ENCODE measurements at regions not wholly inside any gene's neighbourhood (a gene's known extent, or its start where the extent isn't known, plus 50 kb on each side); places are given as distances from the start of the nearest gene placed in this dataset.

DNA sequence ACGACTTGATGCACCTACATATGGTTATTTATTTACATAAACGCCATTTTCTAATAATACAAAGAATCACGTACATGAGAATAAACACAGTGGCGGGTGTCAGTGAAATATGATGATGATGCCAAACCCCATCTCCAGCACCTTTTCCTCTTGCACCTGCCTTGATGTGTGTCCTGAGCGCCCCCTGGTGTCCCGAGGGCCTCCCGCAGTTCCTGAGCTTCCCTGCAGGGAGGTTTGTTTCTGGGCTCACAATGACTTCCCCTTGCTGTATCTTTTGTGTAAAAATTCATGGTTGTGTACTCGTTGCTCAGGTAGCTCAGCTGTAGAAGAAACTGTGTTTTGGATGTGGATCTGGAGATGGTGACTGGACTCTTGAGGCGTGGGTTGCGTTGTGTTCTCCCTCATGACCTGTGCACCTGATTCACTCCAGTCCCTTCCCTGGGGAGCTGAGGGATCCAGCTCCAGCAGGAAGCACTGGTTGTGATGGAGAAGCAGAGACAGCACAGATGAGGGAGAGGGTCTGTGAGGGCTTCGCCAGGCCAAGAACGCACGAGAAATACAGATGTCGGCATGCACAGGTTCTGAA, 1037.8 kb downstream of the TMEM121 start:
- no peak overlapping the region for H3K18ac ChIP-seq (ENCODE audit: low read length)
- peaks cover 25% of the 10 kb centered on the region for H3K9me3 ChIP-seq (ENCODE audit: insufficient read depth, low read depth, low read length)
- H2AK5ac ChIP-seq (ENCODE audit: low read length) = no peak overlapping the region
- H4K91ac ChIP-seq (ENCODE audit: low read depth, low read length) = no peak overlapping the region
- peak overlapping the region; percentile 15 for H3K9ac ChIP-seq (ENCODE audit: low read length)
- no peaks in the 10 kb centered on the region for H3K79me2 ChIP-seq (ENCODE audit: control insufficient read depth, insufficient read depth, low read length, poor library complexity)
- H4K12ac ChIP-seq (ENCODE audit: low read depth, low read length) = no peak overlapping the region
- no peaks in the 10 kb centered on the region for H3K36me3 ChIP-seq (ENCODE audit: control insufficient read depth in 1 of 2, insufficient read depth in 2 of 2, low read length in 2 of 2)
- H3K27me3 ChIP-seq (ENCODE audit: insufficient read depth, low read length) = no peaks in the 10 kb centered on the region
- H4K8ac ChIP-seq (ENCODE audit: low read depth, low read length) = no peak overlapping the region
- H2AFZ ChIP-seq (ENCODE audit: insufficient read depth, low read length, poor library complexity) = no peak overlapping the region
- H3K4me2 ChIP-seq (ENCODE audit: low read length) = no peak overlapping the region
- WGBS (ENCODE audit: extremely low coverage, insufficient coverage, insufficient read length) = no CpG with 5 or more reads among the region's 14 CpGs
- H3K4ac ChIP-seq (ENCODE audit: low read depth, low read length) = no peak overlapping the region
- no peak overlapping the region for H2BK5ac ChIP-seq (ENCODE audit: low read depth, low read length, poor library complexity)
- H3K4me3 ChIP-seq (ENCODE audit: low read depth, low read length) = no peak overlapping the region
- H3K14ac ChIP-seq (ENCODE audit: low read length) = no peak overlapping the region
- H3K23ac ChIP-seq (ENCODE audit: low read length) = no peak overlapping the region
- H3K4me1 ChIP-seq (ENCODE audit: control insufficient read depth in 1 of 2, insufficient read depth in 2 of 2, low read length in 2 of 2) = no peaks in the 10 kb centered on the region
- no peaks in the 10 kb centered on the region for H3K79me1 ChIP-seq (ENCODE audit: low read length)
- no peak overlapping the region for H2BK120ac ChIP-seq (ENCODE audit: insufficient read depth, low read length, poor library complexity)
- no peak overlapping the region for H3K27ac ChIP-seq (ENCODE audit: low read depth, low read length)
- H2BK12ac ChIP-seq (ENCODE audit: low read length) = no peak overlapping the region
- peak in 1 of 2 donors; percentile 30 for DNase-seq

DNA sequence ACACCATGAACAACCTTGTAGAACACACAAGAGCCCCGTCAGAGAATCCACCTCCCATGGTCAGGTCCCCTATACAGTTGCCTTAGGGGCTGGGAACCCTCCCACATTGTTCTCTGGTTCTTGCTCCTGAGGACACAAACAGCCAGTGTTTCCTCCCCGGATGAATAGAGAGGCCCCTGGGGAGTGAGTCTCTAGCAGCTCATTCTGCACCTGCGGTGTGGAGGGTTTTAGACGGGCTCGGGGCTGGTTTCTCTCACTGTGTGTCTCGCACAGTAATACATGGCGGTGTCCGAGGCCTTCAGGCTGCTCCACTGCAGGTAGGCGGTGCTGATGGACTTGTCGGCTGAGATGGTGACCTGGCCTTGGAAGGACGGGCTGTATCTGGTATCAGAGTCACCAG, 1052.1 kb downstream of the TMEM121 start:
- no peak overlapping the region for H3K4me2 ChIP-seq (ENCODE audit: low read length)
- H3K23ac ChIP-seq (ENCODE audit: low read length) = no peak overlapping the region
- H3K36me3 ChIP-seq (ENCODE audit: control insufficient read depth in 1 of 2, insufficient read depth in 2 of 2, low read length in 2 of 2) = no peaks in the 10 kb centered on the region
- DNase-seq = no peak
- H3K79me2 ChIP-seq (ENCODE audit: control insufficient read depth, insufficient read depth, low read length, poor library complexity) = no peaks in the 10 kb centered on the region
- H2BK12ac ChIP-seq (ENCODE audit: low read length) = no peak overlapping the region
- H3K4me1 ChIP-seq (ENCODE audit: control insufficient read depth in 1 of 2, insufficient read depth in 2 of 2, low read length in 2 of 2) = no peaks in the 10 kb centered on the region
- no peak overlapping the region for H2AFZ ChIP-seq (ENCODE audit: insufficient read depth, low read length, poor library complexity)
- H2BK120ac ChIP-seq (ENCODE audit: insufficient read depth, low read length, poor library complexity) = no peak overlapping the region
- H4K8ac ChIP-seq (ENCODE audit: low read depth, low read length) = no peak overlapping the region
- H3K27ac ChIP-seq (ENCODE audit: low read depth, low read length) = no peak overlapping the region
- WGBS (ENCODE audit: extremely low coverage, insufficient coverage, insufficient read length) = no CpG with 5 or more reads among the region's 11 CpGs
- no peak overlapping the region for H3K14ac ChIP-seq (ENCODE audit: low read length)
- H3K18ac ChIP-seq (ENCODE audit: low read length) = no peak overlapping the region
- peaks cover 46% of the 10 kb centered on the region for H3K9me3 ChIP-seq (ENCODE audit: insufficient read depth, low read depth, low read length)
- H3K79me1 ChIP-seq (ENCODE audit: low read length) = no peaks in the 10 kb centered on the region
- no peak overlapping the region for H4K12ac ChIP-seq (ENCODE audit: low read depth, low read length)
- no peak overlapping the region for H3K4me3 ChIP-seq (ENCODE audit: low read depth, low read length)
- H2AK5ac ChIP-seq (ENCODE audit: low read length) = no peak overlapping the region
- H4K91ac ChIP-seq (ENCODE audit: low read depth, low read length) = no peak overlapping the region
- H3K4ac ChIP-seq (ENCODE audit: low read depth, low read length) = no peak overlapping the region
- no peak overlapping the region for H2BK5ac ChIP-seq (ENCODE audit: low read depth, low read length, poor library complexity)
- no peaks in the 10 kb centered on the region for H3K27me3 ChIP-seq (ENCODE audit: insufficient read depth, low read length)
- no peak overlapping the region for H3K9ac ChIP-seq (ENCODE audit: low read length)

DNA sequence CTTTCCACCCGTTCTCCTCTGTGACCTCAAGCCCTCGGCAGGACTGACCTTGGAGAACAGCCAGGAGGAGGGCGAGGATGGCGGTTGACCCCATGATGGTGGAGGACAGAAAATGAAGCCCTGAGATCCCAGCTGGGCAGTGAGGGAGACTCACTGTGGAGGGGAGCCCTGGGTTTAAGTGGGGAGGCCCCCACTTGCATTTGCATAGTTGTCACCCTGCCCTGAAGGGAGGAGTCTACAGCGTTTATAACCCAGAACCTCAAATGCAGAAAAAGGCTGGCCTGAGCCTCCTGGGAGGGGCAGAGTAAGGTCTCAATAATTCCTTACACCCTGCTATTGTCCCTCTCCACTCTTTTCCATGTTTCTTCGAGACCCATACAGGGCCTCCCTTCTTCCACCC, 1052.7 kb downstream of the TMEM121 start:
- Histone ChIP-seq H3K79me1 (ENCODE audit: low read length) (no peaks in the 10 kb centered on the region), H3K79me2 (ENCODE audit: control insufficient read depth, insufficient read depth, low read length, poor library complexity) (no peaks in the 10 kb centered on the region), H4K12ac (ENCODE audit: low read depth, low read length) (no peak overlapping the region), H3K27me3 (ENCODE audit: insufficient read depth, low read length) (no peaks in the 10 kb centered on the region), H3K4me2 (ENCODE audit: low read length) (no peak overlapping the region), H3K4ac (ENCODE audit: low read depth, low read length) (no peak overlapping the region), H2AFZ (ENCODE audit: insufficient read depth, low read length, poor library complexity) (no peak overlapping the region), H4K91ac (ENCODE audit: low read depth, low read length) (no peak overlapping the region), H3K23ac (ENCODE audit: low read length) (no peak overlapping the region), H3K27ac (ENCODE audit: low read depth, low read length) (no peak overlapping the region), H4K8ac (ENCODE audit: low read depth, low read length) (no peak overlapping the region), H3K4me1 (ENCODE audit: control insufficient read depth in 1 of 2, insufficient read depth in 2 of 2, low read length in 2 of 2) (no peaks in the 10 kb centered on the region), H2BK12ac (ENCODE audit: low read length) (no peak overlapping the region), H3K9ac (ENCODE audit: low read length) (no peak overlapping the region), H2BK5ac (ENCODE audit: low read depth, low read length, poor library complexity) (no peak overlapping the region), H3K36me3 (ENCODE audit: control insufficient read depth in 1 of 2, insufficient read depth in 2 of 2, low read length in 2 of 2) (no peaks in the 10 kb centered on the region), H2AK5ac (ENCODE audit: low read length) (no peak overlapping the region), H2BK120ac (ENCODE audit: insufficient read depth, low read length, poor library complexity) (no peak overlapping the region), H3K18ac (ENCODE audit: low read length) (no peak overlapping the region), H3K4me3 (ENCODE audit: low read depth, low read length) (no peak overlapping the region), H3K14ac (ENCODE audit: low read length) (no peak overlapping the region), H3K9me3 (ENCODE audit: insufficient read depth, low read depth, low read length) (peaks cover 50% of the 10 kb centered on the region)
- no CpG with 5 or more reads among the region's 6 CpGs for WGBS (ENCODE audit: extremely low coverage, insufficient coverage, insufficient read length)
- DNase-seq = no peak

DNA sequence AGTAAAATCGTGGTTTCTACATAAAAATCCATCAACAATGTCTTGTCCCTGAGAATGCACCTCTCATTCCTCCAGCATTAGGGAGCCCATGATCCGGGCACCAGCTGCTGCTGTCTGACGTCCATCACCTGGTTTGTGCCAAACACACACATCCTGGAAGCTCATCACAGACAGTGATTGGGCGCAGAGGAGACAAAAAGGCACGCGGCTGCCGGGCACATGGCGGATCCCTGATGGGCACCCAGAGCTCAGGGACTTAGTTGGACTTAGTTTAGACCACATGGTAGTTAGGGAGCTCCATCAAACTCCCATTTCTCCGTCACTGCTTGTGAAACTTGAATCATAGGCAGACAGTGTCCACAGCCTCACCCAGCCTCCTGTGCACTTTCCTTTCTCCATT, 1059.3 kb downstream of the TMEM121 start:
- H2BK5ac ChIP-seq (ENCODE audit: low read depth, low read length, poor library complexity) = no peak overlapping the region
- H3K4me2 ChIP-seq (ENCODE audit: low read length) = no peak overlapping the region
- H4K12ac ChIP-seq (ENCODE audit: low read depth, low read length) = no peak overlapping the region
- DNase-seq = no peak
- H3K18ac ChIP-seq (ENCODE audit: low read length) = no peak overlapping the region
- H2BK12ac ChIP-seq (ENCODE audit: low read length) = no peak overlapping the region
- H2AFZ ChIP-seq (ENCODE audit: insufficient read depth, low read length, poor library complexity) = no peak overlapping the region
- H3K27ac ChIP-seq (ENCODE audit: low read depth, low read length) = no peak overlapping the region
- H3K23ac ChIP-seq (ENCODE audit: low read length) = no peak overlapping the region
- H2BK120ac ChIP-seq (ENCODE audit: insufficient read depth, low read length, poor library complexity) = no peak overlapping the region
- H2AK5ac ChIP-seq (ENCODE audit: low read length) = no peak overlapping the region
- H3K4ac ChIP-seq (ENCODE audit: low read depth, low read length) = no peak overlapping the region
- H4K8ac ChIP-seq (ENCODE audit: low read depth, low read length) = no peak overlapping the region
- H3K27me3 ChIP-seq (ENCODE audit: insufficient read depth, low read length) = no peaks in the 10 kb centered on the region
- no peak overlapping the region for H4K91ac ChIP-seq (ENCODE audit: low read depth, low read length)
- no peak overlapping the region for H3K9ac ChIP-seq (ENCODE audit: low read length)
- no peaks in the 10 kb centered on the region for H3K4me1 ChIP-seq (ENCODE audit: control insufficient read depth in 1 of 2, insufficient read depth in 2 of 2, low read length in 2 of 2)
- H3K79me1 ChIP-seq (ENCODE audit: low read length) = no peaks in the 10 kb centered on the region
- H3K4me3 ChIP-seq (ENCODE audit: low read depth, low read length) = no peak overlapping the region
- no CpG with 5 or more reads among the region's 9 CpGs for WGBS (ENCODE audit: extremely low coverage, insufficient coverage, insufficient read length)
- H3K36me3 ChIP-seq (ENCODE audit: control insufficient read depth in 1 of 2, insufficient read depth in 2 of 2, low read length in 2 of 2) = no peaks in the 10 kb centered on the region
- peaks cover 38% of the 10 kb centered on the region for H3K9me3 ChIP-seq (ENCODE audit: insufficient read depth, low read depth, low read length)
- H3K79me2 ChIP-seq (ENCODE audit: control insufficient read depth, insufficient read depth, low read length, poor library complexity) = no peaks in the 10 kb centered on the region
- no peak overlapping the region for H3K14ac ChIP-seq (ENCODE audit: low read length)
